Inferior parietal cortex (tissue), 1 donor: ENCODE measurements at regions not wholly inside any gene's neighbourhood (a gene's known extent, or its start where the extent isn't known, plus 50 kb on each side); places are given as distances from the start of the nearest gene placed in this dataset.

Source experiments
- DNase-seq: peaks from one replicate; pipeline ENCODE4 v3.0.0-alpha.2; 2016; ENCODE audit errors: extremely low spot score

DNA sequence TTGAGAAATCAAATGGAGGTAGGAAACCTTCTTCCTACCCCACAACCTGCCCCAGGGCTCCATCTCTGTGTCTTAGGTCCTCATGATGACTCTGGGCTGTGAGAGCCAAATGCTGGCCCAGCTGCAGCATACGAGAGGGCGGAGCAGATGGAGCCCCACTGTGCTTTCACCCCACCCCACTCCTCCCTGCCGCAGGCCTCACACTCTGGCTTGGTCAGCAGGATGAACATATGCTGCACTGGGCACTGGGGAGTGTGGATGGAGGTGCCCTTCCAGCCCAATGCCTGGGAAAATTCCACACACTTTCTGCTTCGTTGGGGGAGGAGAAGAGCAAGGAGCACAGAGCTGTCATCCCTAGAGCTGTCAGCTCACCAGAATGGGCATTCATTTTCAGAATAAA lies 271.6 kb upstream of the CADM1 start:
- no peak for DNase-seq

DNA sequence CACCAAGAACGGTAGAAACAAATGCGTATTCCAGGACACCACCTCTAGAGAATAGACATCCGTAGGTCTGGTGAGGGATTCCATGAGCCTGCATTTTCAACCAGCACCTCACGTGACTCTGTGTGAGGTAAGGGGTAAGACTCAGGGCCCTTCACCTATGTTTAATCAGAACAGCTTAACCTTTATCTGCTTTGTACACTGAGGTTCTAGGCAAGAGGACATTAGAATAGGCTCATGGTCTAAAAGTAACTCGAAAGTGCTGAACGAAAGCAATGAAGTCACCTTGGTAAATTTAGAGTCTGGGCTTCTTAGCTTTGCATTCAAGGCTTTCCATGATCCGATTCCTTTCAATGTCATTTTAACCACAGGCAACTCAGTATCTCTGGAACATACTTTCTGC lies 270.5 kb upstream of the CADM1 start:
- DNase-seq = no peak

DNA sequence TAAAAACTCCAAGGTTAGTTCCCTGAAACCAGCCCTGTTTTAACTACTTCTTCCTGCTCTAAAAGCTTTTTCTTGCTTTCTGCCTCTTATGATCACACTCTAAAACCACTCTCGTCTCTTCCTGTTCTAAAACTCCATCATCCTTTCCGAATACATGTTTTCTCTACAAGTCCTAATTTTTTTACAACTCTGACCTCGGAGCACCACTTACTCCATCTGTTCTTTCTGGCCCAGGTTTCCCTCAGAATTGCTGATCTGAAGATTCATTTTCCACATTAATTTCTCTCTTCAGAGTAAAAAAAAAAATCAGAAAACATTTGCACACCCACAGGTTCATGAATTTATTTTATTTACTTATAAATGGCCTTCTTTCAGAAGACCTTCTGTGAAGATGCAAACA lies 265.7 kb upstream of the CADM1 start:
- DNase-seq = no peak

DNA sequence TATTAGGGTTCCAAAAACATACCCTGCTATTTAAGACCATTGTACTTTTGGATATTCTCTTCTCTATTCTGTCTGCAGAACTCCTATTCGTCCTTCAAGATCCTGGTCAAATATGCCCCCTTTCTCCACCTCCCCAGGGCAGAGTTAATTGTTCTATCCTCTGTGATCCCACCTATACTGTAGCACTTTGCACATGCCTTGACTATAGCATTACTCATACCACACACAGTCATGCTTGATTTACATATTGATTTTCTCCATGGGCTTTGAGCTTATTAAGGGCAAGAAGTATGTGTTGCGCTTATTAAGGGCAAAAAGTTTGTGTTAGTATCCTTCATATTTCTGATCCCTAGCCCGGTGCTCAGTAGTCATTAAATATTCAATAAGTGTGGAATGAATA lies 263.7 kb upstream of the CADM1 start:
- DNase-seq = no peak

DNA sequence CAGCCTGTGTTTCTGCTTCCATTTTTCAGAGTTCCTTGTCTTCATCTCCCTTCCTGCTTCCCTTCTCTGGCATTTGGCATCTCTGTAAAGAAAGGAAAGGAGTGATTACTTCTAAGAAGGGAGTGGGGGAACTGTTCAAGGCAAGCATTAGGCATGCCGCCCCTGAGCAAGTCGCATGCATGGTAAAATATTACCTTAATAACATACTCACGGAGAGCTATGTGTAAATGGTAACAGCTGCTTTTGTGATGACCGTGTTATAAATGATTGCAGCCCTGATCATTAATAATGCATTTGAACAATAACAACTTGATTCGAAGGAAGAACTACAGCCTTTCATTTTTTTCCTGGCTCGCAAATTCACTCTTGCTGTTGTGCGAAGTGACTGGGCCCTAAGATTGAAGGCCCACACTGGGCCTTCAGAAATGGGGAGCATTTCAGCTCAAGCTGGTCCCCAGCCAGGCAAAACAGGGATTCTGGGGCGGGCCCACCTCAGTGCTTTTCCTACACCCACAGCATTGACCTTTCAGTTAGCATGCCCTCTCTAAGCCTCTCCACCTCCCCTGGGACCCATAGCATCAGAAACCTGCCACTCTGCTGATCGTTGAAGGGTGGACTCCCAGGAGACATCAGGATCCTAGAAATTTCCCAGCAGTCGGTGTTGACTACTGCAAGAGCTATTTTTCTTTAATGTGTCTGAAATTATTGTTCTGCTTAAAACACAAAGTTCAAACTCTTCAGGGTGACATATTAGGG lies 263.0 kb upstream of the CADM1 start:
- DNase-seq = no peak

DNA sequence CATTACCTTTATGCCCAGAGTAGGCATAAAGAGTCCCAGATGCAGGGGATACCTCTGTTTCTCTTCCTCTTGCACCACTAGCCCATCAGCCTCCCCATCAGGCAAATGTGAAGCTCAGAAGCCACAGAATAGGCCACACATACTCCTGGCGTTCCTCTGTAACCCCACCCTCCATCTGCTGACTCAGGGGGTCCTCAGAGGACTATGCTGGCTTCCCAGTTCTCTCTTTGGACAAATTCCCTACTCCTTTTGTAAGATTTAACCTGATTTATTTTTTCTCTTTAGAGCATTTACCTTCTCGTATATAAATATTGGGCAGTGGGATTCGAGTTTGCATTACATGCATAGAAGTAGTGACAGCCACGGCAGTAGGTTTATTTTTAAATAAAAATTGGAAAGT lies 262.3 kb upstream of the CADM1 start:
- DNase-seq = no peak

DNA sequence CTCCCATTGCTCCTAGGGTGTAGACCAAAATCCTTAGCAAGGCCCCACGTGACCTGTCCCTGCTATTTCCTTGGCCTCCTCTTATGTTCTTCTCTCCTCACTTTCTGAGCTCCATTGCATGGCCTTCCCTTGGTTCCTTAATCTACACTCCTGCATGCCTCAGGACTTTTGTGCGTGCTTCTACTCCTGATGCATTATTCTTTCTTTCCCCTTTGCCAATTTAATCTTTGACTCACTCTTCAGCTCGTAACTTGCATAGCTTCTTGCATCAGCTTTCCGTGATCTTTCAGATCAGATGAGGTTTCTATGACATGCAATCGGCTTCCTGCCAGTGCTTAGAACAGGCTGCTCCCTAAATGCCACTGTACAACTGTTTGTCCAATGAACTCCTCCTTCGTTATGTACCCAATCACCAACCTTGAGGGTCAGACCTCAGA lies 261.6 kb upstream of the CADM1 start:
- no peak for DNase-seq

DNA sequence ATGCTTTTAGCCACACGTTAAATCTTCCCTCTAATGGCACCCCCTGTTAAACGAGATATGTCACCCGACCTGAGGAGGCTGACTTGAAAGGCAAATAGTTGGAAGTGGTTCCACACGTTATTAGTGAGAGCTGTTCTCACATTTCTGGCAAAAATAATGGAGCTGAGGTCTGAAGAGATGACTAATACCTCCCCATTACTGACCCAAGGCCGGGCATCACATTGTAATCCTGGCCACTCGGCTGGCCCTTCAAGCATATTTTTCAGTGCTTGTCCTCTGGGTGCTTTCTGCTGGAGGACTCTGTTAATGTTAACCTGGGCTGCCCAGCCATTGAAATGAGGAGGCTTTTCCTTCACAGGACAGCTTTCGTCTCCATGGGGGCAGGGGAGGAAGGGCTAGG lies 260.0 kb upstream of the CADM1 start:
- no peak for DNase-seq

DNA sequence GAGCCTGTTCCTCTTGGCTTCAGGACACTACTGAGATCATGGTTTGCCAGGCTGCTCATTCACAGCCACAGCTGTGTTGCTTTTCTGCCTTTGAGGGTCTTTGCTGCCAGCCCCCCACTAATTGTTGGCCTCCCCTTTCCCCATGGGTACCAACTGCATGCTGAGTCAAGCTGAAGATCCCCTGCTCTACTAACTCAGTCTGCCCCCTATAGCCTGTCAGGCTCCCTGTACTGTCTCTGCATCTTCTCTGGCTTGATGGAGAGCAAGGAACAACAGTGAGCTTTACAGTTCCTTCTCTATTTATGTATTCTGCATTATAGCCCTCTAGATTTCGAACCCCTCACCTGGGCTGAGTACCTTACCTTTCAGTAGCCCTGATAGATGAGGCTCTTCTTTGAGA lies 257.6 kb upstream of the CADM1 start:
- DNase-seq = no peak

DNA sequence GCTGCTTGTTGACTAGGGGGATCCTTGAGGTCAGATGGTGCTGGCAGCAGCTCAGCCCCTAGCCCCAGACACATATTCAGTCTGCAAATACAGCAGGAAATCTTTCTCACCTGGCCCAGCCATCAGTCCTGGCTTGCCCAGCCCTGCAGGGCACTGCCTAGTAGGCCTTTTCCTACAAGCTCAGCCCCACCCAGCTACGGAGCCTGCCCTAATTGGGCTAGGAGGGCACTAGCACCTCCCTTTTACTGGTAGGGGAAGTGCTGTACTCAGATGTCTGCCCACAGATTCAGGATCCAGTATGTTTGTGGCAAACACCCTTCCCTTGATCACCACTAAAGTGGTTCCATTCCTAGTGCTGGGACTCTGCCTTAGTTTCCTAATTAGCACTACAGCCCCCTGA lies 257.1 kb upstream of the CADM1 start:
- DNase-seq = no peak

DNA sequence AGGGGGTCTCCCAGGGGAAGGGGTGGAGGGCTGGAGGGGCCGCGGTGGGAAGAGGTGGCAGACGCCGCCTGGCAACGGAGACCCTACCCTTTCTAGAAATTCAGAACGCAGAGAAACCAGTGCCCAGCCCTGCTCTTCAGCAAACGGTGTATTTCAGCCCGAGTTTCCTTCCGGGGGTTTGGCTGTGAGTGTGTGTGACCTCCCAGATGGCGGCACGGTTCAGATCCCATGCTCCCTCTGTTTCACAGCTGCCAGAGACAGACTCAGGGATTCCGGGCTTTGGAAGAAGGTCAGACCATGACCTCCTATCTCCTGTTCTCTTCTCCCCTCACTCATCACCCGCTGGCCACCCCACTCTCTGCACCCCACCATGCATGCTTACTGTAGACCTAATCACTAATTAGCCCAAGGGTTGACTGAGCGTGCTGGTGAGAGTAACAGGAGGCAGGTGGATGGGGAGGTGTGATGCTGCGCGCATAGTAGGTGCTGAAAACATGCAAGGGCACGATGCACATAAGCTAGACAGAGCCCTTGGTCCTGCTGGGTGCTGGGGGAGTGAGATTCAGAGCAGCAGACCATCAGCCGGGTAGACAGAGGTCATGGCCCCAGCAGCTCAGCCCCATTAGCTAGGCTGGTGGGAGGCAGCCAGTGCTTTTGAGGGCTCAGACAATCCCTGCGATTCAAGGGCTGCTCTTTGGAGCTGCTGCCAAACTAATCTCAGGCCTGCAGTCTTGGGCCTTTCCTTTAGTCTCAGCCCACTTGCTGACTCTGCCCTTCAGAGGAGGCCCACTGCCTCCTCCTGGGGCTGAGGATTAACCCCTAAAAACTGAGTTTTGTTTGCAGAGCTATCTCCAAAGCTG lies 256.5 kb upstream of the CADM1 start:
- no peak for DNase-seq

DNA sequence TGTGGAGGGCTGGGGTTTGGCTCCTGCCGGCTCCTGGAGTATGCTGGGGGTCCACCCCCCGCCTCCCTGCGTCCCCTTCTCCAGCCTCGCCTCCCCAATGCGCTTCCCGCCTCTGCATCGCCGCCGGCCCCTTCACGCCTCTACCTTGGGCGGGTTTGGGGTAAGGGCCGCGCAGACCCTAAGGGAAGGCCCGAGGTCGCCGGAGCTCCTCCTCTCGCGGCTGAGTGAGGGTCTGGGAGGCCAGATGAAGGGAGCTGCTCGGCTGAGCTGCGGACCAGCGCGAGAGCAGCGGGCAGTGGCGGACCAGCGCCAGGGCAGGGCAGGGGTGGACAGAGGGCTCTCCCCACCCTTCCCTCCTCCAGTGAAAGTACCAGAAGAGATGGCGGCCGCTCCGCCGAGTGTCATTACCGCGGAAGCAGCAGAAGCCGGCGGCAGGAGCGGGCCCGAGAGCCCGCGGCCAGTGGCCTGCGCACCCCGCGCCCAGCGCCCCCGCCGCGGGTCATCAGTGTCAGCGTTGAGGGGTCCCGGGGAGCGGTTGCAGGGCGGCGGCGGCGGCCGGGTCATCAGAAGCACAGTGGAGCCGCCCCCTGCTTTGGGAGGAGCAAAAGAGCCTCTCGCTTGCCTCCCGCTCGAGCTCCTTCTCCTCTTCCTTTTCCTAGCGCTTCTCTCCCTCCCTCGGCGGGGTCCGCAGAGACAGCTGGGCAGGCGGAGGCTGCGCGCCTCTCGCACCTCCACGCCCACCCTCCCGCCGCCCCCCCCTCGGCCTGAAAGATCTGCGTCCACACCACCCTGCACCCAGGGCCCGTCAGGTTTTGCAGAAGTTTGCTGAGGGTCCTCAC lies 255.6 kb upstream of the CADM1 start:
- DNase-seq = peak; percentile 10

DNA sequence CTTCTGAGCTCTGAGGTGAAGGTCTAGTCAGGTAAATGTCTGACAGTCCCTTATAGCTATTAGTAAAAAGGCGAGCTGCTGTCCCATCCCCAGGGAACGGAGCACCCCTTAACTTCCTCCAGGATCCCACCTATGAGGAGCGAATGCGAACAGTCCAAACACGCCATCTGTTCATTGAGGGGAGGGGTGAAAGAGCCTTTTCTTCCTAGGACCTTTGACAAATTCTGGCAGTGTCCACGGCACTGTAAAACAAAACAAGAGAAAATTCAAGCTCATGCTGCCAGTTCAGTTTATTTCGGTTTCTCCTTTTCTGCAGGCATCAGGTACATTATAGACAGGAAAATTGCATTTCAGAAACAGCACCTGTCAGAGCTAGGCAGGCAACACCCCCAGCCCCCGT lies 253.8 kb upstream of the CADM1 start:
- no peak for DNase-seq

DNA sequence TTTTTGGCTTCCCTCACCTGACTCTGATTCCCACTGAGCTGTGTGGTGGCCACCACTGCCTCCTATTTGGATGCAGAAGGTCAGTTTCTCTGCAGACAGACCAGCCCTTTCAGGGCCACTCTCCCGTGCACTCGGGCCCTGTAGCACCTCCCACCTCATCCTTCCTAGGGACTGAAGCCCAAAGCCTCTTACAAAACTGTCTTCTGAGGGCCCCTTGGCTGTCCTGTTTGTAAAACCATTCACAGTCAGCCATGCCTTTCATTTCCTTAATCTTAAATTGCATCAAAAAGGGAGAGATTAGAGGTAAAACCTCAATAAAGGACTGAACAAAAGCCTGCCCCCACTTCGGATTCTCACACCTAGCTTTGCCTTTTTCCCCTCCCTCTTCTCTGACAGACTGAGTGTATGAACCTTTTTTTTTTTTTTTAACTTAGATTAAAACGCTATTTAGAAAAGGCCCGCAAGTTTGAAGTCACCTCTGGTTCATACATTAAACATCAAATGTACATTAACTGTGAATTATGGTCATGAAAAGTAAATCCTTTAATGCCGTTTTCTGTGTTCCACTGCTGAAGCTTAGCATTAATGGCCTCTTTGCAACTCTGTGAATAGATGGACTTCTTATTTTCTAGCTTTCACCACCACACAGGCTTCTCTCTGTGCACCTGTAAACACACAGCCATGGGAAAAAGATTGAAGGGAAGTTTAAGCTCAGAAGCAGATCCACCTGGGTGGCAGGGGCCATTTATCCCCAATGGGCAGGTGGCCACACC lies 247.2 kb upstream of the CADM1 start:
- no peak for DNase-seq

DNA sequence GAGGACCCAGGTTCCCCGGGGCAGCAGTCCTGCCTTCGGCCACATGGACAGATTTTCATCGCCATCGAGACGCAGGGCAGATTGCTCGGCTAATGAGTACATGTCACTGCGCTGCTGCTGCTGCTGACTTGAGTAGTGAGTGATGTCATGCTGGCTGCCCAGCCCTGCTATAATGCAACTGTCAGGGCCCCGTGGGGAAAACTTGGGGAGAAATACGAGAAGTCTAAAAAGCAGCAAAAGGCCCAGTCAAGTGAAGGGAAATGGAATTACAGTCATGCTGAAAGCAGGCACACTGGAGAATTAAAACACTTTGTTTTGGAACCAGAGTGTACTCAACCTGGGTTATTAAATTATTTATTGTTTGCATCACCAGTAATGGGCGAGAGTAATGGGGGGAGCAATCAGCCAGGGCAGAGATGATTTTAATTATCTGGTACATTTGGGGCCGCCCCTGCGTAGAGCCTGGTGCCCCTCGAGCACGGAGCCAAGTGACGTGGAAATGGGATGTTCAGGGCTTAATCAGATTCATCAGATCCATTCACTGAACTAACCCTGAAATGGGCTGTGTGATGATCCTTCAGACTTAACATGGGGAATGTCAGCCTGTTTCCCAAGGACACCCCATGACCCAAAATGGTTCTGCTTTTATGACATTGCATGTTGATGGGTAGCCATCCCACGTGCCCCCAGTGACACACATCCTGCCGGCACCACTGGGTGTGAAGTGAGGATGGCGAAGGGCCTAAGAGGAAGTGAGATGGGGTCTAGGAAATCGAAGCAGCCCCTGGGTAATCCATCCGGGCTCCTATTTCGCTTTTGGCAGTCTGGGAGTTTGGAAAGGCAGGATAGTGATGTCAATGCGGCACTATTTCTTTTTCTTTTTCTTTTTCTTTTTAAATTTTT lies 241.6 kb upstream of the CADM1 start:
- DNase-seq = no peak

DNA sequence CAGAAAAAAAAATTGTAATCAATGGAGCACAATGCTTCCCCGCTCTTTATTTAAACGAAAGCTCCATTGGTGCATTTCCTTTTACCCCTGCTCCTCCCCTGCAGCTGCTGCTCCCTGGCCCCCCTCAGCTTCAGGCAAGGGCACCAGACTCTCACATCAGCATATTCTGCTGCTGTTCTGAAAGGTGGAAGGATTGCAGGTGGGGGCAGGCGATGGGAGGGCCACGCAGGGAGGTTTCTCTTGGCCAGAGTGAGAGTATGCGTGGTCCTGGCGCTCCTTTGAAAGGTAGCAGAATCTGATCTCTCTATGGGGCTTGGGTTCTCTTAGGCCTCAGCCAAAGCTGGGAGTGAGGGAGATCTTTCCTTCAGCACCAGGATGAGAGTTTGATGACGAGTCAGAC lies 240.9 kb upstream of the CADM1 start:
- DNase-seq = no peak

DNA sequence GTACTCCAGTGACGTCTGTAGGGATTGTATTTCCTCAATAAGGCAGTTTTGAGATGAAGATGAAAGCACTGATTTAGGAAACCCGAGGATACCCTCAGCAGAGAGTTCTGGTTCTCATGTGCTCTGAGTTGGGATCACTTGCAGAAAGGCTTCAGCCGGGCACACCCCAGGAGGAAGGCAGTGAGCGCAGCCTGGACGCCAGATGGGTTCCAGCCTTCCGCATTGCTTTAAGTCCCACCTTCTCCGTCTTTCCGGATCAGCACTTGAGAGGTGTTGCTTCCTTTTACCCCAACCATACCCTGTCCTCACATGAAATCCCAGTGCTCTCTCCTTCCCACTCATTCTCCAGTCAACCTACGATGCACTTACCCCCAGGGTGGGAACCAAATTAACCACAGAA lies 239.5 kb upstream of the CADM1 start:
- no peak for DNase-seq

DNA sequence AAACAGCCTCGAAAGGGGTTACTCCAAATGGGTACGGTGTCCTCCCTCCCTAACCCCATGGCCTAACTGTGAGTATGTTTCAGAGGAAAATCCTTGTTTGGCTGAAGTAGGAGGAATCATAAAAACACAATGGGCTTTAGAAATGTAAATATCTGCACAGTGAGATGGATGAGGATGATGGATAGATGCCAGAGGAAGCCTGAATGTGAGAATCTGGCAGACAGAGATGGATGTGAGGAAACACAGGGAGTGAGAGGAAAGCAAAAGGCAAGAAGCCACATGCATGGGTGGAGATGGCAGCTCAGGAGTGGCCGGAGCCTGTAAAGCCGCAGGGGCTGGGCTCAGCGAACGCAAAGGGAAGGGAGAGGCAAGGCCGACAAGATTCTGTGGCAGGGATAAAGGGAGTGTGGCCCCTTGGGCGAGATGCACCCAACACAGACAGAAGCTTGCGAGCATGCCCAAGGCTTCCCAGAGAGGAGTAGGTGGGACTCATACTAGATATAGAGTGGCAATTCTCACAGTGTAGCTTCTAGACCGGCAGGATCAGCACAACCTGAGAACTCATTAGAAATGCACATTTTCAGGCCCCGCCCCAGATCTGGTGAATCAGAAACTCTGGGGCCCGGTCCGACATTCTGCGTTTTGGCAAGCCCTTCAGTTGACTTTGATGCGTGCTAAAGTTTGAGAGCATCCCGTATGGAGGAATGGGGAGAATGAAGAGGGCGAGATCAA lies 237.3 kb upstream of the CADM1 start:
- no peak for DNase-seq

DNA sequence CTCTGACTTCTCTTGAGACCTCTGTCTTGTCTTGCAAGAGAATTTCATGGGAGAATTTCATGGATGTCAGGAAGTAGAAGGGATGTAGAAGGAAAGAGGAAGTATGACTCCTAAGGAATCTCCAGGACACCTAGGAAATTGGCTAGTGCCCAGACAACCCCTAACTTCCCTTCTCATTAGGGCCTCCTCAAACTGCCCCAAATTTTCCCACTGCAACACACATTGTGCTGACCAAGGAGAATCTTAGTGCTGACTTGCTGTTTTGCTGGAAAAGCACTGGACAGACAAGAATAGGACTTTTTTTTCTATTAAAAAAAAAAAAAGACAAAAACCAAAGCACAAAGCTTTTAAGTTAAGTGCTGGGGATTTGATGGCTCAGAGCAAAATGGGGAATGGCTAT lies 236.1 kb upstream of the CADM1 start:
- DNase-seq = no peak

DNA sequence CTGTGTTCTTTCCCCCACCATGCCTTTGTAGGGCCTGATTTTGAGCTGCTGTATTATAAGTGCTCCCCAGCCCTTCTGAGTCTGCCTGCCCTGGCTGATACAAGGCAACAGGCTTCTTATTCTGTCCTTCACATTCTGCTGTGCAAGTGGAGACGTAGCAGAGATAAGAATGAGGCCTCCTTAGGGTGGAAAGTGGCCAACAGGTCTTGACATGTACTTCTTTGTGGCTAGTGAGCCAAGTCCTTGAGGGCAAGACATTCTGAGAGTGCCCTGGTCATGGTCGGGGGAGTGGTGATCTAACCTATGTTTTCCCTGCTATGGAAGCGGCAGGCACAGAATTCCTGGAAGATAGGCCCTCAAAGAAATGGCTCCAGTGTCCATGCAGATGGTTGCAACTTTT lies 235.7 kb upstream of the CADM1 start:
- DNase-seq = no peak
